Lower leg skin (tissue), 4 donors: ENCODE measurements at regions not wholly inside any gene's neighbourhood (a gene's known extent, or its start where the extent isn't known, plus 50 kb on each side); places are given as distances from the start of the nearest gene placed in this dataset.

Experiments used
- DNase-seq, 2 donors: peaks; one replicate each; pipeline ENCODE4 v3.0.0-alpha.2; 2019; ENCODE audit warnings: low spot score in 2 of 2
- H3K4me3 ChIP-seq: fragments of 200-600 bp; sonication (generic); 2 replicates; pipeline ENCODE4 v1.5.1; 2017; ENCODE audit warnings: mild to moderate bottlenecking, low read depth; ENCODE audit not compliant: poor library complexity, severe bottlenecking
- CTCF ChIP-seq, 3 donors: fragments of 450-650 bp; IDR thresholded peaks; one replicate each; pipeline ENCODE4 v1.5.1; 2016; ENCODE audit warnings: antibody characterized with exemption in 3 of 3, mild to moderate bottlenecking in 3 of 3, moderate library complexity in 2 of 3
- POLR2A ChIP-seq, 2 donors: fragments of 450-650 bp; IDR thresholded peaks; one replicate each; pipeline ENCODE4 v1.6.1; 2016 to 2017; ENCODE audit warnings: antibody characterized with exemption in 2 of 2, mild to moderate bottlenecking in 1 of 2, moderate library complexity in 1 of 2
- WGBS, 2 donors: methylation state at CpG; one replicate each; pipeline ENCODE4 v1.1.5; 2018; 5-methylcytosine and 5-hydroxymethylcytosine counted together
- intact Hi-C: fragments of 100-400 bp; cut with DNase I; formaldehyde crosslinking; loops from one replicate; pipeline ENCODE4 v1.15.0; 2023; ENCODE audit warnings: low total_unique reads
- microRNA counts, 2 donors: library from miRNA; unstranded; fragments of <30 nt; microRNA quantifications; one replicate each; lab custom pipeline; 2016
- microRNA-seq, 2 donors: library from miRNA; unstranded; fragments of <30 nt; microRNA quantifications; one replicate each; pipeline ENCODE4, GENCODE V29; 2016; ENCODE audit warnings: borderline replicate concordance in 2 of 2, borderline number of aligned reads in 1 of 2

GRCh38 chr2:184541591-184541990 is 56.7 kb upstream of the ZNF804A start:
- intact Hi-C loops, result loop anchor here (5.0 kb wide), 1 partner anchor 1401 kb away; no protein-coding TSS in a partner anchor
- TF ChIP-seq POLR2A (IDR thresholded peaks at IDR 0.05) (no peak), CTCF (IDR thresholded peaks at IDR 0.05) (no peak)
- 81 to 89% methylated on average over 2 of the region's 2 CpGs for WGBS, 2 donors
- no peak overlapping the region for H3K4me3 ChIP-seq
- no peak for DNase-seq

GRCh38 chr2:184543832-184544231 is 54.5 kb upstream of the ZNF804A start:
- intact Hi-C loops, result loop anchor here (5.0 kb wide), 1 partner anchor 1398 kb away; no protein-coding TSS in a partner anchor
- no peak for DNase-seq
- TF ChIP-seq POLR2A (IDR thresholded peaks at IDR 0.05), result no peak
- TF ChIP-seq CTCF (IDR thresholded peaks at IDR 0.05), result no peak
- 71 to 77% methylated on average over 1 of the region's 1 CpG for WGBS, 2 donors
- no peak overlapping the region for H3K4me3 ChIP-seq

MicroRNA genes in the stretch of these regions (microRNA counts, 767-probe panel; counts per million panel counts)
- microRNA hsa-miR-548ae (lab: Ali Mortazavi, UCI), result 0 to 358 counts per million in 2 donors

Small RNA genes lying in the stretch of these regions (microRNA-seq; reads per million reads assigned to microRNA genes)
- 0 reads per million in 2 donors for gene MIR548AE1
